NT2/D1 (cell line): ENCODE measurements at regions not wholly inside any gene's neighbourhood (a gene's known extent, or its start where the extent isn't known, plus 50 kb on each side); places are given as distances from the start of the nearest gene placed in this dataset.

Experiments used
- SUZ12 ChIP-seq: IDR thresholded peaks from 2 replicates; pipeline ENCODE4 v1.6.1; 2011; ENCODE audit not compliant: insufficient read length, insufficient read depth; ENCODE audit errors: extremely low read depth
- YY1 ChIP-seq: IDR thresholded peaks from 2 replicates; pipeline ENCODE4 v1.6.1; 2011; ENCODE audit not compliant: insufficient read length, insufficient read depth
- ZNF274 ChIP-seq: IDR thresholded peaks from 2 replicates; pipeline ENCODE4 v1.6.1; 2011; ENCODE audit warnings: mild to moderate bottlenecking, low read depth, low read length

- TF ChIP-seq YY1 (no peak), ZNF274 (no peak), SUZ12 (no peak)
These were observed 189.9 kb upstream of the GALNT5 start for GRCh38 chr2:157067562-157067961.
